GM23338 (cell line): ENCODE measurements at regions not wholly inside any gene's neighbourhood (a gene's known extent, or its start where the extent isn't known, plus 50 kb on each side); places are given as distances from the start of the nearest gene placed in this dataset.

Experiments
- CTCF ChIP-seq, 2 experiments: fragments of 200-600 bp in 1 of 2; sonication (generic) in 1 of 2; conservative IDR thresholded peaks; 2 replicates each; pipeline versions ENCODE4 v1.5.1 to v1.6.1; 2016 to 2017; ENCODE audit warnings: antibody characterized with exemption in 2 of 2, low read depth in 2 of 2, mild to moderate bottlenecking in 2 of 2, moderate library complexity in 1 of 2
- EZH2 ChIP-seq: fragments of 200-600 bp; sonication (generic); IDR thresholded peaks from one replicate; pipeline ENCODE4 v1.8.0; 2017; ENCODE audit warnings: antibody characterized with exemption, mild to moderate bottlenecking, low read depth; ENCODE audit not compliant: unreplicated experiment
- EZH2phosphoT487 ChIP-seq: fragments of 200-600 bp; sonication (generic); IDR thresholded peaks from one replicate; pipeline ENCODE4 v1.8.1; 2018; ENCODE audit warnings: antibody characterized with exemption; ENCODE audit not compliant: unreplicated experiment
- JUNB ChIP-seq: IDR thresholded peaks from one replicate; pipeline ENCODE4 v1.6.1; 2016; ENCODE audit warnings: antibody characterized with exemption; ENCODE audit not compliant: unreplicated experiment
- NANOG ChIP-seq: IDR thresholded peaks from 2 replicates; pipeline ENCODE4 v1.6.1; 2016; ENCODE audit warnings: antibody characterized with exemption, borderline replicate concordance
- POLR2AphosphoS5 ChIP-seq: IDR thresholded peaks from 2 replicates; pipeline ENCODE4 v1.6.1; 2016; ENCODE audit warnings: antibody characterized with exemption, low read depth
- ZNF331 ChIP-seq: fragments of 250-450 bp; sonication (Bioruptor Pico); IDR thresholded peaks from 2 replicates; pipeline ENCODE4 v1.5.0; 2020; ENCODE audit warnings: low read depth, mild to moderate bottlenecking, moderate library complexity
- TF ChIP-seq, protein P1 (sequence below): IDR thresholded peaks from one replicate; pipeline ENCODE4 v1.6.1; 2018; ENCODE audit warnings: antibody characterized with exemption; ENCODE audit not compliant: unreplicated experiment

DNA sequence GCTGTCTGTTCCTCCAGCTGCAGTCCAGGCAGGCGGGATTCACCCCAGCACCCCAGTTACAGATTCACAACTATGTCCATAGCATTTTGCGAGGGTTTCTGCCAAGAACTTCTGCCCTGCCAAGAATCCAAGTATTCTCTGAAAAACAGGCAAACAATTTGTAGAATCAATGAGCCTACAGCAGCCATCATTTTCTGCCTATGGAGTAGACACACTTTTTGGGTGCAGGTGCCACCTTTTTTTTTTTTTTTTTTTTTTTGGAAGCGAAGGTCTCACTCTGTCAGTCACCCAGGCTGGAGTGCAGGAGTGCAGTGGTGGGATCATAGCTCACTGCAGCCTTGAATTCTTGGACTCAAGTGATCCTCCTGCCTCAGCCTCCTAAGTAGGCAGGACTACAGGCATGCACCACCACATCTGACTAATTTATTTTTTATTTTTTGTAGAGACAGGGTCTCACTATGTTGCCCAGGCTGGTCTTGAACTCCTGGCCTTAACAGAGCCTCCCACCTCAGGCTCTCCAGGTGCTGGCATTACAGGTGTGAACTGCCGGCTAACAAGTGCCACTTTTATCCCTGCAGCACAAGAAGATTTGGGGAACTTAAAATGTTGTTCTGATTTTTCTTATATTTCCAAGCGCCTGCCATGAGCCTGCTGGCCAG is 195.1 kb downstream of the SNX19 start:
- TF ChIP-seq CTCF (conservative IDR thresholded peaks at IDR 0.05; ENCODE audit: low read depth in 2 of 2) (no peak), POLR2AphosphoS5 (no peak), EZH2phosphoT487 (no peak), JUNB (no peak), EZH2 (no peak), ZNF331 (CRISPR knock-in tag) (no peak), NANOG (no peak)
- TF ChIP-seq, protein P1, sequence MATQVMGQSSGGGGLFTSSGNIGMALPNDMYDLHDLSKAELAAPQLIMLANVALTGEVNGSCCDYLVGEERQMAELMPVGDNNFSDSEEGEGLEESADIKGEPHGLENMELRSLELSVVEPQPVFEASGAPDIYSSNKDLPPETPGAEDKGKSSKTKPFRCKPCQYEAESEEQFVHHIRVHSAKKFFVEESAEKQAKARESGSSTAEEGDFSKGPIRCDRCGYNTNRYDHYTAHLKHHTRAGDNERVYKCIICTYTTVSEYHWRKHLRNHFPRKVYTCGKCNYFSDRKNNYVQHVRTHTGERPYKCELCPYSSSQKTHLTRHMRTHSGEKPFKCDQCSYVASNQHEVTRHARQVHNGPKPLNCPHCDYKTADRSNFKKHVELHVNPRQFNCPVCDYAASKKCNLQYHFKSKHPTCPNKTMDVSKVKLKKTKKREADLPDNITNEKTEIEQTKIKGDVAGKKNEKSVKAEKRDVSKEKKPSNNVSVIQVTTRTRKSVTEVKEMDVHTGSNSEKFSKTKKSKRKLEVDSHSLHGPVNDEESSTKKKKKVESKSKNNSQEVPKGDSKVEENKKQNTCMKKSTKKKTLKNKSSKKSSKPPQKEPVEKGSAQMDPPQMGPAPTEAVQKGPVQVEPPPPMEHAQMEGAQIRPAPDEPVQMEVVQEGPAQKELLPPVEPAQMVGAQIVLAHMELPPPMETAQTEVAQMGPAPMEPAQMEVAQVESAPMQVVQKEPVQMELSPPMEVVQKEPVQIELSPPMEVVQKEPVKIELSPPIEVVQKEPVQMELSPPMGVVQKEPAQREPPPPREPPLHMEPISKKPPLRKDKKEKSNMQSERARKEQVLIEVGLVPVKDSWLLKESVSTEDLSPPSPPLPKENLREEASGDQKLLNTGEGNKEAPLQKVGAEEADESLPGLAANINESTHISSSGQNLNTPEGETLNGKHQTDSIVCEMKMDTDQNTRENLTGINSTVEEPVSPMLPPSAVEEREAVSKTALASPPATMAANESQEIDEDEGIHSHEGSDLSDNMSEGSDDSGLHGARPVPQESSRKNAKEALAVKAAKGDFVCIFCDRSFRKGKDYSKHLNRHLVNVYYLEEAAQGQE = no peak
